Cardiac septum (tissue), 1 donor: ENCODE measurements at regions not wholly inside any gene's neighbourhood (a gene's known extent, or its start where the extent isn't known, plus 50 kb on each side); places are given as distances from the start of the nearest gene placed in this dataset.
"Not testable (repeated sequence)": the region's sequence is repeated elsewhere in the genome, so short reads cannot be mapped to it uniquely, and the experiment has no call there.

Source experiments
- DNase-seq: peaks from one replicate; pipeline ENCODE4 v3.0.0-alpha.2; 2020; ENCODE audit warnings: low spot score
- intact Hi-C: fragments of 100-400 bp; cut with DNase I; formaldehyde crosslinking; loops from one replicate; pipeline ENCODE4 v1.14.0; 2022
- donor health status: DM: no; HTN: no; CAD: no.

DNA sequence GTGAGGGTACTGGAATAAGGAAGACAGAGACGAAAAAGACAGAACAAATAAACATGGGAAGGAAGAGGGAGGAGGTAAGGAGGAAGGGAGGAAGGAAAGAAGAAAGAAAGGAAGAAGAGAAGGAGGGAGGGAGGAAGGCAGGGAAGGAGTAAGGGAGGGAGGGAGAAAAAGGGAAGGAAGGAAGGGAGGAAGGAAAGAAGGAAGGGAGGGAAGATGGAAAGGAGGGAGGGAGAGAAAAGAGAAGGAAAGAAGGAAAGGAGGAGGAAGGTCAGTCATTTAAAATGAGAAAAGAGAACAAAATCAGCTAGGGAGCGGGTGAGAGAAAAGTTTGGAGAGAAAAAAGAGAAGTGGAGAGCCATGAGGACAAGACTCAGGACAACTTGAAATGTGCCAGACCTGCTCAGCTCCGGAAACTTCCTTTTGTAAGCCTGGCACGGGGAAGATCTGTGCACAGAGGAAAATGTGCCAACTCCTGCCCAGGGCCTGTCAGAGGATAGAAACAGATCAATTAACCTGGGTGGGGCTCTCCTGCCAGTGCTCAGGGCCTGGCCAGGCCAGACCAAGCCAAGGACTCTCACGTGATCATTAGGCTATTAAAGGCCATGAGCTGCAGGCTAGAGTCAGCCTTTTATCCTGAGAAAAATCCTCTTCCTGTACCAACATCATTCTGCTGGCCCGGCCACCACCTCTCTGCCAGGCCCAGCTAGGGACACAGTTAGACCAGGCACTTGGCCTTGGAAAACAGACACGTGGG is 50.1 kb upstream of the BCL6 start:
- no peak for DNase-seq
- intact Hi-C loops: no loop called here

DNA sequence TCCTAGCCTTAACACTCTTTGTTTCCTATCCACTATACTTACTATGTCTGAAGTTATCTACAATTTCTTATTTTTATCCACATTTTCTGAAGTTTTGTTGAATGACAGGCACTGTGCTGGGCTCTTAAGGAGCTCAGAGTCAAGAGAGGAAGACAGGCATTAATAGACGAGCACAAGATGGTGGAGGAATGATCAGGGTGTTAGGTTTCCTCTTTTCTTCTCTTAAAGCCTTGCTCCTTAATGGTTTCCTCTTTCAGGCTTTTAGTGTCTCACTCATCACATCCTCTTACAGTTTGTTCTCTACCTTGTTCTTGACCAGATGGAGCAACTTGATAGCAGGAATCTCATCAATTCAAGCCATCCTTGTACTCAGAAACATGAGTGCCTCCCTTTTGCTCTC is 52.9 kb upstream of the BCL6 start:
- no peak for DNase-seq
- intact Hi-C loops: no loop called here

DNA sequence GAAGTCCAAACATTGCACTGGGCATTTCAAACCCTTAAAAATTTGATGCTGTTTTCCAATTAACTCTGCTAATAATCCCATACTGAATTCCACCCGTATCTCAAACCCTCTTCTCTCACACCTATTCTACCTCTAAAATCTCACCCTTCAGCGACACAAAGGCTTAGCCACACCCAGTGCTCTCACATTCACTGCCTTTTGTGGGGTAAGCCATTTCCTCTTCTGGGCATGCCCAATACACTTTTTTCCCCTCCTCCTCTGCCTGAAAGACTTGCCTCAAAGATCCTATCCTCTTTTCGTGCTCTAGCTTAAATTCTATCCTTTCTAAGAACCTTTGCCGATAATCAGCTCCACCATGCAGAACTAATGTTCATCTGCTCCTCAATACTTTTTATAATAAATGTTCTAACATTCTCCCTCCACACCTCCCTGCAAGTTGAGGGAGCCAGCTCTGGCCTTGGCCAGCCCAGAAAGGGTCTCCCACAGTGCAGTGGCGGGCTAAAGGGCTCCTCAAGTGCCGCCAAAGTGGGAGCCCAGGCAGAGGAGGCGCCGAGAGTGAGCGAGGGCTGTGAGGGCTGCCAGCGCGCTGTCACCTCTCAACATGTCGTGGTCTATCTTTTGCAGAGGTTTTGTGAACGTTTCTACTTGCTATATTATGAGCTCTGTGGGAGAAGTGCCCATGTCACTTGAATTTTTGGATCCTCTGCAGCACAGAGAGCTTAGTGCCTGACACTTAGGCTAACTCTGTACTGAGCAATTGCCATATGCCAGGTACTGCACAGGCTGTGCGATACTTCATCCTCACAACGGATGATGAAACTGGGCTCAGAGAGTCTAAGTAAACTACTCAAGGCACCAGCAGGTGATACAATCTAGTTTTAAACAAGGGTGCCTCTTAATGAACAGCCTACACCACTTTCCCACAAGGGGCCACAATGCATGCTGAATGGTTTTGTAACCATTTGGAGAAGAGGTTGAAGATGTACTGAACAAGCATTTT is 53.6 kb upstream of the BCL6 start:
- intact Hi-C loops: no loop called here
- no peak for DNase-seq

DNA sequence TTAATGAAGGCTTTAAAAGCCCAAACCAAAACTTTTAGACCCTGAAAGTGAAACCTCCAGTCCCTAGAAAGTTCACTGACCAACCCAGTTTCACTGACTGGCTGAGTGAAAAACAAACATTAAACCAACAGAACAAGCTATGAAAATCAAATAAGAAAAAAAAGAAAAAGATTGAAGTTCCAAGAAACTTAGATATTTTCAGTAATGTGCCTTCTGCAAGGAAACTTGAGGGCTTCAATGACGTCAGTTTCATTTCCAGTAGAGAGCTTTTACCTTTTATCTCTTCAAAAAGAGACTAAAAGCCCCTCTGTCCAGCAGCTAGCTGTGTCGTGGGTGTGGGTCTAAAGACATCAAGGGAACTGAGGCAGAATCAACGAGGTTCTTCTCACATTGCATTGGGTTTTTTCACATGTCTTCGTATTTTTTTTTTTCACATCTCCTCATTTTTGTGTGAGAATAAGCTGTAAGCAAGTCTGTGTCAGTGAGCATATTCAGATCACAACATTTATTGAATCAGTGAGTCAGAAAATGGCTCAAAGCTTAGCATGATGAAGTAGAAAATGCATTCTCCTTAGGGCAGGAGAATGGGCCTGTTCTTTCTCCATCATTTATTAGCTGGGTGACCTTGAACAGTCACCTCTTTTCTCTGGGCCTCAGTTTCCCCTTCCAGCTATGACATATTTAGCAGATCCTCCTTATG is 54.8 kb upstream of the BCL6 start:
- DNase-seq: no peak
- intact Hi-C loops: no loop called here

DNA sequence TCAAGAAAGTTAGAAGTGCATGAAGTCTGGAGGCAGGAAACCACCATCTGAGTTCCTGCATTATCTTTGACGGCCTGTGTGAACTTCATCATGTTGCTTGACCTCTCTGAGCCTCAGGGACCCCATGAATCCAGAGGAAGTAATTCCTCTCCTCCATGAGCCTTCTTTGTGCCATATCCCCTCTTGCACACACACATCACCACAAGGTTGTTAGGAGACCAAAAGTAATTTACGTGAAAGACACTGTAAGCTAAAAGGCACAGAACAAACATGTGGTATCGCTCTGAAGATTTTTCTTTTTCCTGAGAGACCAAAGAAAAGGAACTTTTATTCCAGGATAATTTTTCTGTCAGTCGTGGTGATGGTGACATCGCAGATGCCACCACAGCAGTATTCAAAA is 55.9 kb upstream of the BCL6 start:
- intact Hi-C loops: no loop called here
- no peak for DNase-seq

DNA sequence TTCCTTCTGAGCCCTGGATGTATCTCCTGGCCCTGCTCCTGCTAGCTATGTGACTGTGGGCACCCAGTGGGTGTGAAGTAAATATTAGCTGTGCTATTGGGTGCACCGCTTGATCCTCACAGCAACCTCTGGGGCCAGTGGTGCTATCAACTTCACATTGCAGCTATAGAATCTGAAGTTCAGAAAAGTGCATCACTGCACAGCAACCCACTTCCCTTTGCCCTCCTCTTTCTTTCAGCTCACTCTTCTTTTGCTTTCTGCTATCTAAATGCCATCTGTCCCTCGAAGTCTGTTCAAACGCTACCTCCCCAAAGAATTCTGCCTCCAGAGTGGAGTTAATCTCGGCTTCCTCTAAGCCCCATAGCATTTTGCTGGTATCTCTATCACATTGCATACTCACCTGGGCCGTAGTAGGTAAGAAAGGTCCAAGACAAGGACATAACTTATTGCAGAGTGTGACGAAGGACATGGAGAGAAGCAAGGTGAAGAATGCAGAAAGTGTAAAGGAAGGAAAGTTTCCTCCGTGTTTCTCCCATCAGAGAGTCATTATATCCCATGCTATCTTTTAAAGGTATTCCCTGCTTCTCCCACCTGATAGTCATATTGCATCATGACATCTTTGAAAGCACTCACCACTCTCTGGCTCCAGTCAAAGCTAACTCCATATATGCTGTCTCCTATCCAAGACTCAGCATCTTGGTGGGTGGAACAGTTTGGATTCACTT is 57.1 kb upstream of the BCL6 start:
- intact Hi-C loops: no loop called here
- DNase-seq: no peak

DNA sequence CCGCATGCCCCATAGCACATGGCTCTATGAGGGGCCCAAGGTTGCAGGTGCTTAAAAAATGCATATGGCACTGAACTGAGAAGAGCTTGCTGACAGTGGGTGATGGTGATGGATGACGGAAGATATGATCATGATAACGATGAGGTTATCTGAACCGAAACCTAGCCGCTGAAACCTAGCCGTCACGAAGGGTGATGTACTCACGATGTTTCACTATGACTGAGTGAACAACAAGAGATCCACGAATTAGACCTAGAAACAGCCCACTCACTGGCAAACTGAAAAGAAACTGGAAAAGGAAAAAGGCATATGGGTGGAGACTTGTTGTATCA is 57.6 kb upstream of the BCL6 start:
- DNase-seq: no peak
- intact Hi-C loops: no loop called here

DNA sequence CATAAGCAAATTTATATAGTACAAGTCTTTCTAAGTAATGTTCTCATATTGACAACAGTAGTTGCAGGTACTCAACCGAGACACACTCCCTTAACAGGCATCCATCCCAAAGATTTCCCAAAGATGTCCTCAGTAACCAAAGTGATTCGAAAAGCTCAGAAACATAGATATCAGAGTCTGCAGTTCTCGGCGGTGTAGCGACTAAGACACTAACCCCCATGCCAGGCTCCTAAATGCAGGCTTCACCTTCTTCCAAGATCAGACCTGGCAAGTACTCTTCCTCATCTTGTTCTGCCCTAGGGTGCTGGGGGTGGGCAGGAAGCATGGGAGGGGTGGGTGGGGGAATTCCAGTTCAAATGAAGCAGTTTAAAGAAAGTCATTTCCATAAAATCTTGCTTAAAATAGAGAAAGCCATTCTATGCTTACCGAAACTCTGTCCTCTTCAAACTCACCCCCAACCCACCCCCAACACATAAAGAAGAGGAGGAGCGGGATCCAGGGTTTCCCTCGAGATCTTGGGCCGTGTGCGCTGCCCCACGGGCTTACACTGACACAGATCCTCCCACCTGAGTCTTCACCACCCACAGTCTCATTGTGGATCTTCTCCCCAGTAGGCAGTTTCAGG is 59.0 kb upstream of the BCL6 start:
- no peak for DNase-seq
- intact Hi-C loops: no loop called here

DNA sequence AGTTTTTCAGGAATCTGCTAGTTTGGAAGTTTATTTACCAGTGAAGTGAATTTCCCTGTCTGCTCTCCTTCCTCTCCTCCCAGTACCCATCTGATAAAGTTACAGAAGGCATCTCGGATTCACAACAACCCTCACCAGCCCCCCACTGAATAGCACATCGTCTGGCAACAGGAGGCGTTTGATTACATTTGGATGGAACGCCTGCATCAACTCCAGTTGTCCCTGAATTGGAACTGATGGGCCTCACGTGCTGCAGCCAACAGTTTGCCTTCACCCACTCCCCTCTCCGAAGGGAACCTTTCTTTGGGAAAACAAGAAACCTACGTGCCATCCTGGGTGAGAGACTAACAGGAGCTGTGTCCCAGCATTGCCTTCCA is 59.5 kb upstream of the BCL6 start:
- intact Hi-C loops: no loop called here
- DNase-seq: no peak

DNA sequence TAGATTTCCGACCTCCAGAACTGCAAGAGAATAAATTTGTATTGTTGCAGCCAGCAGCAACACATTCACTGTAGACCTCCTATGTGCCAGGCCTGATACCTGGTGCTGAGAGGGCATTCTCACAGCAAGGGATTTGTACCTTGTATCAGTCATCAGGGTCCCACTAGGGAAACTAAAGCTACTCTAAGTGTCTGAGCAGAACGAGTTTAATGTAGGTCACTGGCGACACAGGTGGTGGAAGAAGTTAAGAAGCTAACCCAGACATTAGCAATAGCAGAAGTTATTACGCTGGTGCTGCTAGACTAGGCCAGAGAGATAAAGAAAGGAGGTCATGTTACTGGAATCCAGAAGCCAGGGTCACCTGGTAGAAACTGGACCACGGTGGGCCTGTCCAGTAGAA is 60.5 kb upstream of the BCL6 start:
- intact Hi-C loops: no loop called here
- DNase-seq: no peak

DNA sequence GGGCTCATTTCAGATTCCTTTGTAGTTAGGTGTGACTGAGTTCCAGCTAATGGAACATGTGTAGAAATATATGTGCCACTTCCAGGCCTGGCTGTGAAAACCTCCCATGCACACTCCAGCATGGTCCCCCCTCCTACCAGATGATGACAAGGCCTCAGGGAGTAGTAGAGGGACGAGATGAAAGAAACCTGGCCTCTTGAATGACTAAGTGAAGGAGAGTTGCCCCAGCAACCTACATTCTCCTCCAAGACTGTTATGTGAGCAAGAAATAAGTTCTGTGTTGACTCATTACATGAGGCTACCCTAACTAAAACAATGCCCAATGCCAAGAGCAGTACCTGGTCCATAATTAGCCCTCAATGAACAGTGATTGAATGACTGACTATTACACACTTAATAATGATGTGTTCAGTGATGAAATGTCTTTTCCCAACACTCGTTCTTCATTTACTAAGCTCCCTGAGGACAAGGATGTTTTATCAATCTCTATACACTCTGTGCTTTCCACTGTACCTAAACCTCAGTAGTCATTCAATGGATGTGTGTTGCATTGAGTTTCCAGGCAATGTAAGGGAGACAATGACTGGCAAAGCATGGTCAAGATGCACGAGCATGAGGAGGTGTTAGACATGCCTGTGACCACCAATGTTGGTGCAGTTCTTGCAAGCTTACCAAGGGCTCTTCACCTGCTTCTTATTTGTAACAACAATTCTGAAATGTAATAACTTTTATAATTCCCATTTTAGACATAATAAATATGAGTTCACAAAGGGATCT is 62.0 kb upstream of the BCL6 start:
- DNase-seq: no peak
- intact Hi-C loops: no loop called here

DNA sequence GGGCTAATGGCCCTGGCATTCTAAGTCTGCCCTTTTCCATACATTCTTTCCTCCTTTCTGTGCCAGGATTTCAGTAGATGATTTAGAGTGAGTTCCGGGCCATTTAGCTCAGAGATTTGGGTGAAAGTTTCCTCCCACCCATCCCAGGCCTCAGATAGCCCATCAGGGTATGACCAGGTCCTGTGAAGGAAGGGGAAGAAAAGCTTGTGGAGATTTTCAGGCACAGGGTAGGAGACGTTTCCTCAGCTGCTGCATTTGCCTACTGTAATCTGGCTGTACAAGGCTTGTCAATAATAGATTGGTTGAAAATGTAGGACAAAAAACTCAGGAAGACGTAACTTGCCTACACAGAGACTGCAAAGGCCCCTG is 63.2 kb upstream of the BCL6 start:
- DNase-seq: no peak
- intact Hi-C loops: no loop called here

DNA sequence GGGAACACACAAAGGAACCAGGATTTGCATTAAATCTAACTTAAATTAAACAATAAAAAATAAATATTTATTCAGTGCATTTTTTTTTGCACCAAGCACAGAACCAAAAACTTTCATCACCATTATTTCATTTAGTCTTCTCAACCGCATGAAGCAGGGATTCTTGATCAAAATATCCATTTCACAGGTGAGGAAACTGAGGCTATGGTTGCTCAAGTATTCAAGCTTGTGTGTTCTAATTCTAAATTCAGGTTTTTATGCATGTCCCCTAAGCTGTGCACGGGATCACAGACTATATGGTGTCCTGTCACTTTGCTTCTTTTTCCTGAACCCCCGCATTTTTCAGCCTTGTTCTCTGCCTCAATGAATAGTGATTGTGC is 64.3 kb upstream of the BCL6 start:
- DNase-seq: no peak
- intact Hi-C loops: no loop called here

DNA sequence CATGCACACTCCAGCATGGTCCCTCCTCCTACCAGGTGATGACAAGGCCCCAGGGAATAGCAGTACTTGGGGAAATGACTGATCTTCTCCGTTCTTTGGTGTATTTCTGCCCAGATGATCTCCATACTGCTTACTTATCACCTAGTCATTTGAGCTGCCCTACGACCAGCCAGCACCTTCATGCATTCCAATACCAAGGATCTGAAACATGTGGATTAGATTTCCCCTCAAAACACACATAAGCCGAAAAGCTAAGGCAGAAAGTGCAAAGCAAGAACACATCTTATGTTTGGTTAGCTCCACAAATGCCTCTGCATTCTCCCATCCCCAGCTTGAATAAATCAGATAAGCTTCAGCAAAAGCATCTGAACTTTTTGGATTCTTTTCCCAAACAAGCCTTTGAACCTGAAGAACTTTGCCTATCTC is 64.8 kb upstream of the BCL6 start:
- intact Hi-C loops: no loop called here
- DNase-seq: no peak

DNA sequence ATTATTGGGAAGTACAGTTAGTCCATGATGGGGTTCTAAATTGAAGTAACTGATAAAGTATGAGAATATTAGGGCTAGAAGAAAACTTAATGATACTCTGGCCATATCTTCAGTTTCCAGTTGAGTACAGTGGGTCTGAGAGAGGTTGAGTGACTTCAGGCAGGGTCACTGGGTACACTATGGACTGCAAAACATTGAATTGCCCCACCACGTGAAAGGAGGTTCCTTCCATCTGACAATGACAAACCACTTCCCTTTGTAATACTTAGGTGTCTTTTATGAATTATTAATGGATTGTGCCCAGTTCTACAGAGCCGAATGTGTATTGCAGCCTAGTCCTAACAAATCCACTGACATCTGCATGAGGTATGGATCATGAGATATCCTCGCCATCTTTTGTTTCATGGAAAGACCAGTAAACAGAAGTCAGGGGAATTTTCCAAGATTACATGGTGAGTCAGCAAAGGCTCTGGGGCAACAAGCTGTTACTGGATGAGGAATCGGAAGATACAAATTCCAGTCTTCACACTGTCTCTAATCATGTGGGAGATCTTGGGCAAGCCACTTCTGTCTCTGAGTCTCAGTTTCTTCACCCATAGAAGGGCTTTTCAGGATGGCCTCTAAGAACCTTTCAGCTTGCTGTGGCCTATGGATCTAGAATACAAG is 66.5 kb upstream of the BCL6 start:
- intact Hi-C loops: no loop called here
- DNase-seq: no peak

DNA sequence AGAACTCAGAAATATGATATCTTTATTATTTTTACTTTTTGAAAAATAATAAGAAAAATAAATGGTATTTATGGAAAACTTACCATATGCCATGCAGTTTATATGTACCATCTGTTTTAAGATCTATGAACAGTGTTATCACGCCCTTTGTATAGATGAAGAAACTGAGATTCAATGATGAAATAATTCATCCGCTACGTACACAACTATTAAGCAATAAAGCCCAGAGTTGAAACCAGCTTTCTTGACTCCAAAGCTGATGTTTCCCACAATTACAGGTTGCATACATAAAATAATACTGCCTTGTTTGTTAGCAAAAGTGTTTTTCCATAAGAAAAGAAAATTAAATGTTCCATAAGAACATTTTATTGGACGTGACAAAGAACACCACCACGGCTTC is 67.2 kb upstream of the BCL6 start:
- DNase-seq: no peak
- intact Hi-C loops: no loop called here

DNA sequence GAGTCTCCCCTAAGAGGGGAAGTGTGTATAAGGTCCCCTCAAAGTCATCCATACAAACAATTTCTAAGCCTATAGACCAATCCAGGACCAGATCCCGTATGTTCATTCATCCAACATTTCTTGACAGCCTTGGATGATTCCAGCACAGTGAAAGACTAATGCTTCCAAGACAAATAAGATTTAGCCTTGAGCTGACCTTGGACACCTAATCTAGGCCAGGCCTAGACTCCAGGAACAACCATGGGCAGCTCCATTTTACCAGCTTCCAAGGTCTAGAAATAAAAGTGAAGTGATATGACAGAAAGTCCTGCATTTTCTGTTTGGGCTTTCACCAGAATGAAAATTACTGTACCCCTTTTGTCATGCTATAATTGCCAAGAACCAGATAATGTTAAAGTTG is 67.9 kb upstream of the BCL6 start:
- intact Hi-C loops: no loop called here
- DNase-seq: no peak

DNA sequence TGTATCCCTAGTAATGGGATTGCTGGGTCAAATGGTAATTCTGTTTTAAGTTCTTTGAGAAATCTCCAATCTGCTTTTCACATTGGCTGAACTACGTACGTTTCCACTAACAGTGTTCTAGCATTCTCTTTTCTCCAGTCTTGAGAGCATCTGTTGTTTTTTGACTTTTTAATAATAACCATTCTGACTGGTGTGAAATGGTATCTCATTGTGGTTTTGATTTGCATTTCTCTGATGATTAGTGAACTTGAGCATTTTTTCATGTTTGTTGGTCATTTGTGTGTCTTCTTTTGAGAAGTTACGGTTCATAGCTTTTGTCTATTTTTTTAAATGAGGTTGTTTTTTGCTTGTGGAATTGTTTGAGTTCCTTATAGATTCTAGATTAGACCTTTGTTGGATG is 72.5 kb upstream of the BCL6 start:
- intact Hi-C loops, DNase-seq: not testable (repeated sequence)
